Spinal cord (tissue), 9 donors: ENCODE measurements at regions not wholly inside any gene's neighbourhood (a gene's known extent, or its start where the extent isn't known, plus 50 kb on each side); places are given as distances from the start of the nearest gene placed in this dataset.
A peak's percentile ranks its signal among the peaks of the same experiment; 100 is the strongest.

Experiments used
- DNase-seq, 6 donors: peaks; one replicate each; pipeline versions ENCODE4 v3.0.0 to v3.0.0-alpha.2; 2013 to 2015; ENCODE audit warnings: low spot score in 6 of 6, low read depth in 4 of 6
- H3K27ac ChIP-seq: one replicate; pipeline ENCODE4 v1.5.1; 2013; ENCODE audit warnings: low read depth, low read length, control low read depth
- H3K27me3 ChIP-seq: one replicate; pipeline ENCODE4 v1.6.1; 2013; ENCODE audit warnings: low read length; ENCODE audit not compliant: control insufficient read depth, insufficient read depth
- H3K36me3 ChIP-seq: one replicate; pipeline ENCODE4 v1.6.1; 2013; ENCODE audit warnings: low read length; ENCODE audit not compliant: control insufficient read depth, insufficient read depth
- H3K4me1 ChIP-seq: one replicate; pipeline ENCODE4 v1.6.1; 2013; ENCODE audit warnings: low read length; ENCODE audit not compliant: control insufficient read depth, insufficient read depth
- H3K4me3 ChIP-seq: one replicate; pipeline ENCODE4 v1.5.1; 2013; ENCODE audit warnings: low read depth, low read length, control low read depth
- H3K9me3 ChIP-seq: one replicate; pipeline ENCODE4 v1.6.1; 2013; ENCODE audit warnings: low read length; ENCODE audit not compliant: control insufficient read depth, insufficient read depth
- WGBS: methylation state at CpG from one replicate; pipeline ENCODE4 v1.1.5; 2013; ENCODE audit warnings: missing lambda C conversion rate; ENCODE audit not compliant: insufficient coverage; 5-methylcytosine and 5-hydroxymethylcytosine counted together
- donor health status: healthy.

GRCh38 chr1:81493102-81493869, 307.4 kb upstream of the ADGRL2 start:
- H3K4me3 ChIP-seq: no peak overlapping the region
- DNase-seq: no peak
- no peaks in the 10 kb centered on the region for H3K4me1 ChIP-seq
- WGBS: 100% methylated on average over 1 of the region's 5 CpGs
- H3K36me3 ChIP-seq: no peaks in the 10 kb centered on the region
- no peak overlapping the region for H3K27ac ChIP-seq
- no peaks in the 10 kb centered on the region for H3K27me3 ChIP-seq
- H3K9me3 ChIP-seq: peaks cover 2% of the 10 kb centered on the region

DNA sequence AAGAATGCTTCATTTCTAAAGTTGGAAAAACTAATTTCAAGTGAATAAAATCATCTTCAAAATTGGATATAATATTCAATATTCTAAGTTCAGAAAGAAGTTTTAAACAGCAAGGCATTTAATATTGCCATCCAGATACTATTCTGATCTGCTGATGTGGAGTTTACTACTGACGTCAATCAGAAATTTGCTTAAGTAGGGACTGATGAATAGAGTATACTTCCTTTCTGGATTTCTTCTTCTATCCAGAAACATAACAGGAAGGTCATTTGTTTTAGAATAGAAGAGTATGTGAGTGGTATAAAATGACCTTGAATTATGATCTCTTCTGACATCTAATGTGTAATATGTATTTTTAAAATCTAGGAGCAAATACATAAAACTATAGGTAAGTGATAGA, 308.1 kb upstream of the ADGRL2 start:
- H3K36me3 ChIP-seq: no peaks in the 10 kb centered on the region
- H3K4me1 ChIP-seq: no peaks in the 10 kb centered on the region
- H3K27me3 ChIP-seq: no peaks in the 10 kb centered on the region
- H3K27ac ChIP-seq: no peak overlapping the region
- peaks cover 2% of the 10 kb centered on the region for H3K9me3 ChIP-seq
- H3K4me3 ChIP-seq: no peak overlapping the region
- DNase-seq: no peak
- no CpG with 5 or more reads among the region's 1 CpG for WGBS

DNA sequence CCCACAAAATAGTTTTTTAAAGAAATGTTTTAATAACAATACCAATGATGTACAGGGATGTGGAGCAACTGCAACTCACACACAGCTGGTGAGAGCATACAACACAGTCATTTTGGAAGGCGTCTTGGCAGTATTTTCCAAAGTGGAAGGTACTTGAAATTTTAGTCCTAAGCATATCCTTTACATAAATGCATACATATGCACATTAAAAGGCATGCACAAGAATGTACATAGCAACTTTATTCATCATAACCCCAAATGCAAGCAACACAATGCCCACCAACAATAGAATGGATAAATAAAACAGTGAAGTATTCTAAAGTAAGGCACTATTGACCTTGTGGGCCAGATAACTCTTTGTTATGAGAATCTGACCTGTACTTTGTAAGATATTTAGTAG, 310.1 kb upstream of the ADGRL2 start:
- Histone ChIP-seq H3K36me3 (no peaks in the 10 kb centered on the region), H3K4me3 (no peak overlapping the region), H3K9me3 (peaks cover 2% of the 10 kb centered on the region), H3K27ac (no peak overlapping the region), H3K27me3 (no peaks in the 10 kb centered on the region), H3K4me1 (no peaks in the 10 kb centered on the region)
- WGBS: no CpG with 5 or more reads among the region's 1 CpG
- DNase-seq: no peak

- no peaks in the 10 kb centered on the region for H3K4me1 ChIP-seq
- WGBS: 100% methylated on average over 1 of the region's 1 CpG
- H3K27me3 ChIP-seq: no peaks in the 10 kb centered on the region
- DNase-seq: no peak
- peaks cover 2% of the 10 kb centered on the region for H3K9me3 ChIP-seq
- H3K27ac ChIP-seq: no peak overlapping the region
- no peaks in the 10 kb centered on the region for H3K36me3 ChIP-seq
- no peak overlapping the region for H3K4me3 ChIP-seq
Measured at GRCh38 chr1:81489372-81489934, 311.3 kb upstream of the ADGRL2 start.

DNA sequence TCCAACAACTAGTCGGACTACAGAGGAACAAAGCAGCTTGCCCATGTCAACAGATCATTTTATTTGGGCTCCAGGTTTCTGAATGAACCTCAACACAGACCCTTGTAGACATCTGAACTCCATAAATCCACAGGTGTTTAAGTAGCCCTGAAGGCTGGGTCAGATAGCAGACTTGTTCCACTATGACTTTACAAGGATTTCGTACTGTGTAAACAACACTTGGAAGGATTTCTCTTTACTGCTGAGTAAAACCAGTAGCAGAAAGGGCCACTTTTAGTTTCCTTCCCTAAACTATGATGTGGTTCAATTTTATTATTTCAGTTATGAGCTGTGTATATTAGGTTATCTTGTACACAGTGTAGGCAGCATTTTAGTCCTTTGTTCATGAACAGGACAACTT, 316.4 kb upstream of the ADGRL2 start:
- Histone ChIP-seq H3K36me3 (no peaks in the 10 kb centered on the region), H3K4me3 (no peak overlapping the region), H3K9me3 (peaks cover 1% of the 10 kb centered on the region), H3K27me3 (no peaks in the 10 kb centered on the region), H3K4me1 (no peaks in the 10 kb centered on the region), H3K27ac (no peak overlapping the region)
- WGBS: 76% methylated on average over 2 of the region's 2 CpGs
- no peak for DNase-seq

DNA sequence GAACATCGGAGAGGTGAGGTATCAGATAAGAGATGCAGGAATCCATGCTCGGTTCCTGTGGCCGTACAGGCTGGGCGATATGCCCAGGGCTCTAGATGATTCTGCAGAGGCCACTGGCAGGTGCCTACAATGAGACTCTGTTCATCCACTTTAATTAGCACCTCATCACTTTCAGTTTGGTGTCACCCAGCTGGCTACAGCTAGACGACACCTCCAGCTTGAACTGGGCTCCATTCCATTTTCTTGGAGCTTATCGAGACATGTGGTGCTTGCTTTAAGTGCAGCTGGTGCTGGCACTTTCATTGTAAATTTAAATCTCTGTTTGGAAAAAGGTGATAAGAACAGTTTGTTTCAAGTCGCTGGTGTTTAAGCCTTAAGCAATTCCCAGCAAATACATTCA, 322.5 kb upstream of the ADGRL2 start:
- peak in 3 of 6 donors; percentile 7 to 95 (median 68) for DNase-seq
- H3K4me3 ChIP-seq: no peak overlapping the region
- H3K4me1 ChIP-seq: peaks cover 3% of the 10 kb centered on the region
- 7% methylated on average over 2 of the region's 7 CpGs for WGBS
- H3K27me3 ChIP-seq: no peaks in the 10 kb centered on the region
- no peak overlapping the region for H3K27ac ChIP-seq
- H3K36me3 ChIP-seq: no peaks in the 10 kb centered on the region
- H3K9me3 ChIP-seq: no peaks in the 10 kb centered on the region

DNA sequence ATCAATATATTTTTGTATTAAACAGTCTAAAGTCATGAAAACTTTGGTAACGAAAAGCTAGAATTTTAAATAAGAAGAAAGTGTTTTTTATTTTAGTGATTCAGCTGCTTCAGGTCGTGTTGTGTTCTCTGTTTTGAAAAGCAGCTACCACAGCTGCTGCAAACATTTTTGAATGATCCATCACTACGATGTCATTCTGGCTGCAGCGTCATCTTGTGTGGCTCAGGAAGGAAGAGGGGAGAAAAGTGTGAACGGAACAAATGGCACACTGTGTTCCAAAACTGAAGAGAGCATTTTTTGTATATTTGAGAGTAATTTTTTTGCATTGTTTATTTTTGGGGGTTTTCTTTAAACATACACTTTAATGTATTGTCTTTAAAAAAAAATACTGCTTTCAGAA, 323.0 kb upstream of the ADGRL2 start:
- no peaks in the 10 kb centered on the region for H3K9me3 ChIP-seq
- peak in 2 of 6 donors; percentile 35 to 58 for DNase-seq
- H3K27me3 ChIP-seq: no peaks in the 10 kb centered on the region
- no peaks in the 10 kb centered on the region for H3K36me3 ChIP-seq
- H3K4me1 ChIP-seq: peaks cover 3% of the 10 kb centered on the region
- H3K27ac ChIP-seq: no peak overlapping the region
- no peak overlapping the region for H3K4me3 ChIP-seq
- 13% methylated on average over 1 of the region's 5 CpGs for WGBS

- no peak for DNase-seq
- peaks cover 5% of the 10 kb centered on the region for H3K27me3 ChIP-seq
- H3K36me3 ChIP-seq: no peaks in the 10 kb centered on the region
- H3K4me3 ChIP-seq: no peak overlapping the region
- no peaks in the 10 kb centered on the region for H3K4me1 ChIP-seq
- 100% methylated on average over 3 of the region's 6 CpGs for WGBS
- H3K27ac ChIP-seq: no peak overlapping the region
- H3K9me3 ChIP-seq: no peaks in the 10 kb centered on the region
Measured at GRCh38 chr1:81472387-81472786, 328.3 kb upstream of the ADGRL2 start.

GRCh38 chr1:81471255-81471654, 329.5 kb upstream of the ADGRL2 start:
- WGBS: no CpG with 5 or more reads among the region's 2 CpGs
- Histone ChIP-seq H3K27ac (no peak overlapping the region), H3K4me1 (no peaks in the 10 kb centered on the region), H3K4me3 (no peak overlapping the region), H3K36me3 (no peaks in the 10 kb centered on the region), H3K27me3 (peaks cover 6% of the 10 kb centered on the region), H3K9me3 (no peaks in the 10 kb centered on the region)
- DNase-seq: no peak

DNA sequence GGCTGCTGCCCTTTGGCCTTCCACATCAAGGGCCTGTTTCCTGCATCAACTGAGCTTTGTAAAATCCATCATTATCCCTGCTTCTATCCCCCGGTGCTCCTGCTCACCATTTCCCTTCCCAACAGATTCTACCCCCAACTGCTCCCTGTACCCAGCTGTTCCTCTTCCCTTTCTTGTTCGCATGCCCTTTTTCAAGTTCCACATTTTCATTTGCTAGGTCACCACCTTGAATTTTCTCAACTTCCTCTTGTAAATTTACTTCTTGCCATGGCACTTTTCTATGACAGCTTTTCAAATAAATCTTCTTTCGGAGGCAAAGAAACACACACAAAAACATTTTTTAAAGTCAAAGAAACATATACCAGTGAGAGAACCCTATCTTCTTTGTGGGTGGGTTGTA, 330.5 kb upstream of the ADGRL2 start:
- no peak for DNase-seq
- H3K4me3 ChIP-seq: no peak overlapping the region
- no peak overlapping the region for H3K27ac ChIP-seq
- no peaks in the 10 kb centered on the region for H3K4me1 ChIP-seq
- 62% methylated on average over 2 of the region's 3 CpGs for WGBS
- H3K36me3 ChIP-seq: no peaks in the 10 kb centered on the region
- H3K27me3 ChIP-seq: peaks cover 10% of the 10 kb centered on the region
- H3K9me3 ChIP-seq: no peaks in the 10 kb centered on the region
